B cell (primary cell): ENCODE measurements at regions not wholly inside any gene's neighbourhood (a gene's known extent, or its start where the extent isn't known, plus 50 kb on each side); places are given as distances from the start of the nearest gene placed in this dataset.

ENCODE experiments used
- CTCF ChIP-seq: fragments of 200-600 bp; IDR thresholded peaks from one replicate; pipeline ENCODE4 v1.8.0; 2022; ENCODE audit warnings: antibody characterized with exemption, mild to moderate bottlenecking
- EZH2 ChIP-seq: IDR thresholded peaks from 2 replicates; pipeline ENCODE4 v1.6.1; 2012; ENCODE audit warnings: borderline replicate concordance, low read depth, mild to moderate bottlenecking, moderate library complexity, low read length; ENCODE audit not compliant: insufficient read depth, poor library complexity, severe bottlenecking

- TF ChIP-seq CTCF (no peak), EZH2 (no peak)
These were observed 1009.7 kb downstream of the VRK1 start for GRCh38 chr14:97806891-97807290.
